A549 (cell line): ENCODE measurements at regions not wholly inside any gene's neighbourhood (a gene's known extent, or its start where the extent isn't known, plus 50 kb on each side); places are given as distances from the start of the nearest gene placed in this dataset.

Source experiments
- ATAC-seq, 2 experiments: fragments of 200-7000 bp in 1 of 2; fragments of >200 bp in 1 of 2; cut with Nextera tagmentation in 1 of 2; cut with Tn5 transposase in 1 of 2; 3 replicates each; pipeline versions ENCODE4 v1.8.0 to v1.9.1; 2018 to 2020; ENCODE audit warnings: mild to moderate bottlenecking in 1 of 2, moderate library complexity in 1 of 2
- CTCF ChIA-PET: fragments of 300-600 bp; sonication (Branson Sonifier 250); formaldehyde crosslinking; extraction: SDS; loops from one replicate; lab custom pipeline; 2021; ENCODE audit warnings: antibody characterized with exemption, inconsistent platforms; lab: Yijun Ruan, JAX
- POLR2A ChIA-PET: fragments of 350-600 bp; formaldehyde crosslinking; extraction: SDS; loops from one replicate; lab custom pipeline; 2021; ENCODE audit warnings: antibody characterized with exemption, inconsistent platforms; lab: Yijun Ruan, JAX
- DNase-seq, 2 experiments: peaks; one replicate each; pipeline versions ENCODE4 v3.0.0 to v3.0.0-alpha.2; 2011 to 2016; ENCODE audit warnings: low read depth in 1 of 2, low spot score in 1 of 2
- FAIRE-seq: peaks from 2 replicates; lab custom pipeline; 2011; peaks lifted over from hg19 to GRCh38; lab: Jason Lieb, UNC
- H3K27ac ChIP-seq, 2 experiments: fragments of >200 bp; sonication (Bioruptor Twin); formaldehyde crosslinking; 3 replicates each; pipeline ENCODE4 v1.5.1; 2016 to 2017
- H3K4me1 ChIP-seq: fragments of >200 bp; sonication (Bioruptor Twin); formaldehyde crosslinking; 3 replicates; pipeline ENCODE4 v1.6.1; 2016
- H3K4me2 ChIP-seq: fragments of >200 bp; sonication (Bioruptor Twin); formaldehyde crosslinking; 3 replicates; pipeline ENCODE4 v1.6.1; 2016
- H3K4me3 ChIP-seq: fragments of >200 bp; sonication (Bioruptor Twin); formaldehyde crosslinking; 3 replicates; pipeline ENCODE4 v1.5.1; 2016
- H3K9me3 ChIP-seq: fragments of >200 bp; sonication (Bioruptor Twin); formaldehyde crosslinking; 3 replicates; pipeline ENCODE4 v1.6.1; 2016
- BCL3 ChIP-seq: fragments of >200 bp; sonication (Bioruptor Twin); formaldehyde crosslinking; IDR thresholded peaks from 3 replicates; pipeline ENCODE4 v1.6.1; 2016
- BHLHE40 ChIP-seq: IDR thresholded peaks from 2 replicates; pipeline ENCODE4 v1.6.1; 2012; ENCODE audit warnings: low read depth, low read length, inconsistent platforms
- CBX2 ChIP-seq: fragments of 200-600 bp; sonication (generic); IDR thresholded peaks from 2 replicates; pipeline ENCODE4 v1.6.1; 2016; ENCODE audit warnings: low read depth, mild to moderate bottlenecking, borderline replicate concordance
- CHD2 ChIP-seq: fragments of 150-350 bp; IDR thresholded peaks from 2 replicates; pipeline ENCODE4 v1.6.1; 2014; ENCODE audit warnings: low read length; ENCODE audit not compliant: partially characterized antibody
- CTCF ChIP-seq: fragments of >200 bp; sonication (Bioruptor Twin); formaldehyde crosslinking; IDR thresholded peaks from 3 replicates; pipeline ENCODE4 v1.5.1; 2016
- EHF ChIP-seq: fragments of 250-450 bp; sonication (Bioruptor Pico); IDR thresholded peaks from 2 replicates; pipeline ENCODE4 v1.5.0; 2020; ENCODE audit warnings: mild to moderate bottlenecking
- ELK1 ChIP-seq: fragments of 150-350 bp; IDR thresholded peaks from 2 replicates; pipeline ENCODE4 v1.6.1; 2014; ENCODE audit warnings: low read depth, mild to moderate bottlenecking, low read length
- EP300 ChIP-seq, 2 experiments: fragments of >200 bp; sonication (Bioruptor Twin); formaldehyde crosslinking; IDR thresholded peaks; 2 replicates in 1 of 2; 3 replicates in 1 of 2; pipeline ENCODE4 v1.6.1; 2016 to 2017
- FOSL2 ChIP-seq, 2 experiments: fragments of 450-650 bp in 1 of 2; fragments of >200 bp in 1 of 2; sonication (Bioruptor Twin) in 1 of 2; formaldehyde crosslinking; IDR thresholded peaks; 2 replicates each; pipeline versions ENCODE4 v1.5.0 to v1.6.1; 2016 to 2020; ENCODE audit warnings: mild to moderate bottlenecking in 1 of 2, moderate library complexity in 1 of 2
- HDAC2 ChIP-seq: fragments of 200-600 bp; sonication (generic); IDR thresholded peaks from 2 replicates; pipeline ENCODE4 v1.6.1; 2016
- HES2 ChIP-seq: fragments of >200 bp; sonication (Bioruptor Twin); formaldehyde crosslinking; IDR thresholded peaks from 2 replicates; pipeline ENCODE4 v1.6.1; 2016
- HEYL ChIP-seq: fragments of 250-450 bp; sonication (Bioruptor Pico); IDR thresholded peaks from 2 replicates; pipeline ENCODE4 v1.8.0; 2021; ENCODE audit warnings: mild to moderate bottlenecking, moderate library complexity
- HOXA7 ChIP-seq: fragments of 250-450 bp; sonication (Bioruptor Pico); IDR thresholded peaks from 2 replicates; pipeline ENCODE4 v1.5.0; 2020; ENCODE audit warnings: mild to moderate bottlenecking, moderate library complexity
- HOXB13 ChIP-seq: fragments of 250-450 bp; sonication (Bioruptor Pico); IDR thresholded peaks from 2 replicates; pipeline ENCODE4 v1.5.0; 2020; ENCODE audit warnings: low read depth, mild to moderate bottlenecking, moderate library complexity
- KDM1A ChIP-seq: fragments of 200-600 bp; sonication (generic); IDR thresholded peaks from 2 replicates; pipeline ENCODE4 v1.6.1; 2016; ENCODE audit warnings: low read depth, mild to moderate bottlenecking
- MAX ChIP-seq: IDR thresholded peaks from 2 replicates; pipeline ENCODE4 v1.6.1; 2012
- MAZ ChIP-seq: fragments of 150-350 bp; IDR thresholded peaks from 2 replicates; pipeline ENCODE4 v1.6.1; 2014; ENCODE audit warnings: antibody characterized with exemption, low read depth, low read length, borderline replicate concordance
- NR3C1 ChIP-seq: fragments of >200 bp; sonication (Bioruptor Twin); formaldehyde crosslinking; IDR thresholded peaks from 3 replicates; pipeline ENCODE4 v1.6.1; 2017
- PBX3 ChIP-seq: IDR thresholded peaks from 2 replicates; pipeline ENCODE4 v1.6.1; 2012
- PHF8 ChIP-seq: fragments of 200-600 bp; sonication (generic); IDR thresholded peaks from 2 replicates; pipeline ENCODE4 v1.6.1; 2016; ENCODE audit warnings: low read depth, mild to moderate bottlenecking, antibody characterized with exemption, moderate library complexity, borderline replicate concordance
- POLR2A ChIP-seq: IDR thresholded peaks from 2 replicates; pipeline ENCODE4 v1.6.1; 2012; ENCODE audit warnings: mild to moderate bottlenecking, low read length
- POLR2AphosphoS2 ChIP-seq: conservative IDR thresholded peaks from 2 replicates; pipeline ENCODE4 v1.6.1; 2012; ENCODE audit warnings: low read length, improper control_type of control experiment, inconsistent platforms
- RAD21 ChIP-seq, 2 experiments: fragments of >200 bp in 1 of 2; sonication (Bioruptor Twin) in 1 of 2; formaldehyde crosslinking in 1 of 2; IDR thresholded peaks in 1 of 2; conservative IDR thresholded peaks in 1 of 2; 2 replicates in 1 of 2; 3 replicates in 1 of 2; pipeline ENCODE4 v1.6.1; 2012 to 2018; ENCODE audit warnings: inconsistent platforms in 1 of 2
- RARB ChIP-seq: fragments of 250-450 bp; sonication (Bioruptor Pico); IDR thresholded peaks from 2 replicates; pipeline ENCODE4 v1.8.0; 2021; ENCODE audit warnings: mild to moderate bottlenecking, moderate library complexity
- RCOR1 ChIP-seq: fragments of 150-350 bp; IDR thresholded peaks from 2 replicates; pipeline ENCODE4 v1.6.1; 2014; ENCODE audit warnings: antibody characterized with exemption, low read length, low read depth
- SMC3 ChIP-seq: fragments of >200 bp; sonication (Bioruptor Twin); formaldehyde crosslinking; IDR thresholded peaks from 3 replicates; pipeline ENCODE4 v1.6.1; 2018; ENCODE audit warnings: inconsistent platforms
- TP53 ChIP-seq: fragments of 250-450 bp; sonication (Bioruptor Pico); IDR thresholded peaks from 2 replicates; pipeline ENCODE4 v1.5.0; 2021; ENCODE audit warnings: mild to moderate bottlenecking, moderate library complexity
- ZSCAN20 ChIP-seq: fragments of 250-450 bp; sonication (Bioruptor Pico); IDR thresholded peaks from 2 replicates; pipeline ENCODE4 v1.8.0; 2022; ENCODE audit warnings: mild to moderate bottlenecking, moderate library complexity
- WGBS: methylation state at CpG from one replicate; pipeline ENCODE4 v1.1.6; 2017; ENCODE audit errors: missing lambda C conversion rate; 5-methylcytosine and 5-hydroxymethylcytosine counted together

- TF ChIP-seq RCOR1 (no peak), BCL3 (no peak), FOSL2 (IDR thresholded peaks at IDR 0.05) (no peak), FOSL2 (CRISPR knock-in tag; IDR thresholded peaks at IDR 0.05) (no peak)
Measured at GRCh38 chr18:34131006-34131405, 93.7 kb downstream of the NOL4 start (continued).

- no peak for ATAC-seq
- H3K4me2 ChIP-seq: no peak overlapping the region
- no peak for FAIRE-seq
- no peak overlapping the region for H3K27ac ChIP-seq
- H3K9me3 ChIP-seq: no peaks in the 10 kb centered on the region
- TF ChIP-seq RARB (no peak), MAZ (no peak), HDAC2 (no peak), SMC3 (no peak), ELK1 (no peak), RAD21 (conservative IDR thresholded peaks at IDR 0.05 in 1 of 2, IDR thresholded peaks at IDR 0.05 in 1 of 2) (no peak), HEYL (CRISPR knock-in tag) (no peak), HOXB13 (no peak), CTCF (no peak), HOXA7 (CRISPR knock-in tag) (no peak), FOSL2 (IDR thresholded peaks at IDR 0.05) (no peak), FOSL2 (CRISPR knock-in tag; IDR thresholded peaks at IDR 0.05) (no peak), BHLHE40 (no peak), TP53 (no peak), EP300 (IDR thresholded peaks at IDR 0.05) (no peak), POLR2A (no peak), KDM1A (no peak), ZSCAN20 (CRISPR knock-in tag) (no peak), HES2 (no peak)
- no peak for DNase-seq
- CTCF ChIA-PET: no interaction called here
- POLR2A ChIA-PET: no interaction called here
- no peak overlapping the region for H3K4me3 ChIP-seq
- no peaks in the 10 kb centered on the region for H3K4me1 ChIP-seq
Measured at GRCh38 chr18:34128436-34128835, 96.3 kb downstream of the NOL4 start.

GRCh38 chr18:34126121-34126520, 98.6 kb downstream of the NOL4 start:
- no peak for DNase-seq
- ATAC-seq: no peak
- H3K4me3 ChIP-seq: no peak overlapping the region
- 33% methylated on average over 3 of the region's 3 CpGs for WGBS
- no peak overlapping the region for H3K4me2 ChIP-seq
- H3K27ac ChIP-seq: no peak overlapping the region
- H3K9me3 ChIP-seq: no peaks in the 10 kb centered on the region
- no peak for FAIRE-seq
- no peaks in the 10 kb centered on the region for H3K4me1 ChIP-seq
- ChIA-PET POLR2A (no interaction called here), CTCF (no interaction called here)
- TF ChIP-seq HEYL (CRISPR knock-in tag) (no peak), PBX3 (no peak), PHF8 (no peak), CBX2 (no peak), NR3C1 (no peak), POLR2AphosphoS2 (no peak), EHF (CRISPR knock-in tag) (no peak), CTCF (no peak), MAX (no peak), ELK1 (no peak), CHD2 (no peak)
